ENCODE measurements at regions not wholly inside any gene's neighbourhood (a gene's known extent, or its start where the extent isn't known, plus 50 kb on each side); places are given as distances from the start of the nearest gene placed in this dataset.

- no peaks in the 10 kb centered on the region for H3K9me2 ChIP-seq (replicated peaks; ENCODE audit: insufficient read depth, low read length)
- H3K9ac ChIP-seq (ENCODE audit: low read length), result no peak overlapping the region
- H3K36me3 ChIP-seq (replicated peaks; ENCODE audit: insufficient read depth, low read length), result no peaks in the 10 kb centered on the region
- peaks cover 11% of the 10 kb centered on the region for H3K79me2 ChIP-seq (ENCODE audit: low read length)
- DNase-seq, result no peak
- H3K4me2 ChIP-seq (ENCODE audit: low read depth, low read length), result no peak overlapping the region
- no peaks in the 10 kb centered on the region for H3K9me3 ChIP-seq (replicated peaks; ENCODE audit: insufficient read depth, low read length)
- H3K27me3 ChIP-seq (replicated peaks; ENCODE audit: insufficient read depth, low read length), result no peaks in the 10 kb centered on the region
- H3K4me3 ChIP-seq (ENCODE audit: low read length), result no peak overlapping the region
- H3F3A ChIP-seq (ENCODE audit: insufficient read depth, low read length), result peaks cover 5% of the 10 kb centered on the region
- no peaks in the 10 kb centered on the region for H3K4me1 ChIP-seq (ENCODE audit: low read length)
- no peak for TF ChIP-seq EZH2 (optimal IDR thresholded peaks at IDR 0.05; ENCODE audit: low read depth, low read length)
- TF ChIP-seq, protein P1, sequence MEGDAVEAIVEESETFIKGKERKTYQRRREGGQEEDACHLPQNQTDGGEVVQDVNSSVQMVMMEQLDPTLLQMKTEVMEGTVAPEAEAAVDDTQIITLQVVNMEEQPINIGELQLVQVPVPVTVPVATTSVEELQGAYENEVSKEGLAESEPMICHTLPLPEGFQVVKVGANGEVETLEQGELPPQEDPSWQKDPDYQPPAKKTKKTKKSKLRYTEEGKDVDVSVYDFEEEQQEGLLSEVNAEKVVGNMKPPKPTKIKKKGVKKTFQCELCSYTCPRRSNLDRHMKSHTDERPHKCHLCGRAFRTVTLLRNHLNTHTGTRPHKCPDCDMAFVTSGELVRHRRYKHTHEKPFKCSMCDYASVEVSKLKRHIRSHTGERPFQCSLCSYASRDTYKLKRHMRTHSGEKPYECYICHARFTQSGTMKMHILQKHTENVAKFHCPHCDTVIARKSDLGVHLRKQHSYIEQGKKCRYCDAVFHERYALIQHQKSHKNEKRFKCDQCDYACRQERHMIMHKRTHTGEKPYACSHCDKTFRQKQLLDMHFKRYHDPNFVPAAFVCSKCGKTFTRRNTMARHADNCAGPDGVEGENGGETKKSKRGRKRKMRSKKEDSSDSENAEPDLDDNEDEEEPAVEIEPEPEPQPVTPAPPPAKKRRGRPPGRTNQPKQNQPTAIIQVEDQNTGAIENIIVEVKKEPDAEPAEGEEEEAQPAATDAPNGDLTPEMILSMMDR (IDR thresholded peaks at IDR 0.05; ENCODE audit: low read length), result no peak
- no peak for TF ChIP-seq EZH2phosphoT487 (IDR thresholded peaks at IDR 0.05; ENCODE audit: low read length)
- no peak overlapping the region for H2AFZ ChIP-seq (ENCODE audit: low read length)
- H3K27ac ChIP-seq (ENCODE audit: low read length), result no peak overlapping the region
- no peaks in the 10 kb centered on the region for H4K20me1 ChIP-seq (ENCODE audit: insufficient read depth, low read length)
These were observed 1249.3 kb downstream of the BRD1 start for GRCh38 chr22:48578138-48579042.

- peaks cover 5% of the 10 kb centered on the region for H3F3A ChIP-seq (ENCODE audit: insufficient read depth, low read length)
- H3K4me3 ChIP-seq (ENCODE audit: low read length), result no peak overlapping the region
- H3K4me2 ChIP-seq (ENCODE audit: low read depth, low read length), result no peak overlapping the region
- DNase-seq, result no peak
- no peak overlapping the region for H3K27ac ChIP-seq (ENCODE audit: low read length)
- no peaks in the 10 kb centered on the region for H3K9me3 ChIP-seq (replicated peaks; ENCODE audit: insufficient read depth, low read length)
- H3K4me1 ChIP-seq (ENCODE audit: low read length), result no peaks in the 10 kb centered on the region
- TF ChIP-seq EZH2 (optimal IDR thresholded peaks at IDR 0.05; ENCODE audit: low read depth, low read length), result no peak
- no peak for TF ChIP-seq EZH2phosphoT487 (IDR thresholded peaks at IDR 0.05; ENCODE audit: low read length)
- TF ChIP-seq, protein P1 (IDR thresholded peaks at IDR 0.05; ENCODE audit: low read length), result no peak
- no peaks in the 10 kb centered on the region for H3K36me3 ChIP-seq (replicated peaks; ENCODE audit: insufficient read depth, low read length)
- peaks cover 15% of the 10 kb centered on the region for H3K79me2 ChIP-seq (ENCODE audit: low read length)
- H3K9ac ChIP-seq (ENCODE audit: low read length), result no peak overlapping the region
- H3K27me3 ChIP-seq (replicated peaks; ENCODE audit: insufficient read depth, low read length), result no peaks in the 10 kb centered on the region
- H3K9me2 ChIP-seq (replicated peaks; ENCODE audit: insufficient read depth, low read length), result no peaks in the 10 kb centered on the region
- no peaks in the 10 kb centered on the region for H4K20me1 ChIP-seq (ENCODE audit: insufficient read depth, low read length)
- H2AFZ ChIP-seq (ENCODE audit: low read length), result no peak overlapping the region
These were observed 1250.0 kb downstream of the BRD1 start for GRCh38 chr22:48577691-48578090.

DNA sequence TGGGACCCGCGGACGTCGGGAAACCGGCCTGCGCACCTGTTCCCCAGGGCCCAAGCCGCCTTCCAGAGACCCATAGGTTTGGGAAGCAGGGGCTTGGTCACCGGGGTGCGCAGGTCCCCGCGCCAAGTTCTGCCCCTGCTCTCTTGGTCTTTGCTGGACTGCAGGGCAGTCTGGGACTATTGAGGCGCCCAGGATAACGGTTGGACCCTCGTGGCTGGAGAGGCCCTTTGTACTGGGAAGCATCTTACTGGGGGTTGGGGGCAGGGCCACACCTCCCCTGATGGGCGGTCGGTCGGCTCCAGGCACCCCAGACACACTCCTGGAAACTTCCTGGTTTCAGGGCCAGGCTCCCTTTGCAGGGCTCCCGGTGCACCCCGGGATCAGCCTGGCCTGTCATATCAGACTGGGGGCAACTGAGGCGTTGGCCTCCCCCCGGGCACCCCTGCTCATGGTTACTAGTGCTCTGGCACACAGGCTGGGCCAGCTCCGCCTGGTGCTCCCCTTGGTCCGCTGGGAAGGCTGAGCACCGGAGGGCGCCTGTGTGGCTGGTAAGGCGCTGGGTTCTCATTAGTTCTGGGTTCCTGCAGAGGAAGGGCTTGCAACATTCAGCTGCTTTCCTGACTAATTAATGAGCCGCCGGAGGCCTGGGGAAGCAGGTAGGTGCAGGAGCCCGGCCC, 1250.5 kb downstream of the BRD1 start:
- H3K4me3 ChIP-seq (ENCODE audit: low read length), result no peak overlapping the region
- no peak overlapping the region for H3K4me2 ChIP-seq (ENCODE audit: low read depth, low read length)
- H3F3A ChIP-seq (ENCODE audit: insufficient read depth, low read length), result peaks cover 2% of the 10 kb centered on the region; the same call in 1 of the 2 replicates
- H3K9ac ChIP-seq (ENCODE audit: low read length), result no peak overlapping the region
- no peaks in the 10 kb centered on the region for H3K36me3 ChIP-seq (replicated peaks; ENCODE audit: insufficient read depth, low read length)
- no peaks in the 10 kb centered on the region for H3K27me3 ChIP-seq (replicated peaks; ENCODE audit: insufficient read depth, low read length)
- H3K9me3 ChIP-seq (replicated peaks; ENCODE audit: insufficient read depth, low read length), result no peaks in the 10 kb centered on the region
- no peak overlapping the region for H2AFZ ChIP-seq (ENCODE audit: low read length)
- no peak for DNase-seq
- H4K20me1 ChIP-seq (ENCODE audit: insufficient read depth, low read length), result no peaks in the 10 kb centered on the region
- no peaks in the 10 kb centered on the region for H3K4me1 ChIP-seq (ENCODE audit: low read length)
- no peak overlapping the region for H3K27ac ChIP-seq (ENCODE audit: low read length)
- H3K9me2 ChIP-seq (replicated peaks; ENCODE audit: insufficient read depth, low read length), result no peaks in the 10 kb centered on the region
- TF ChIP-seq EZH2phosphoT487 (IDR thresholded peaks at IDR 0.05; ENCODE audit: low read length), result no peak
- TF ChIP-seq, protein P1 (IDR thresholded peaks at IDR 0.05; ENCODE audit: low read length), result no peak
- no peak for TF ChIP-seq EZH2 (optimal IDR thresholded peaks at IDR 0.05; ENCODE audit: low read depth, low read length)
- peaks cover 15% of the 10 kb centered on the region for H3K79me2 ChIP-seq (ENCODE audit: low read length)

Data from MM.1S (cell line).